Activated T-cell treated with anti-CD3 and anti-CD28 coated beads, Interleukin-2, amount 50 U/mL, for 24 hours (primary cell): ENCODE measurements at regions not wholly inside any gene's neighbourhood (a gene's known extent, or its start where the extent isn't known, plus 50 kb on each side); places are given as distances from the start of the nearest gene placed in this dataset.
"Not testable (repeated sequence)": the region's sequence is repeated elsewhere in the genome, so short reads cannot be mapped to it uniquely, and the experiment has no call there.

Source experiments
- DNase-seq: peaks from one replicate; pipeline ENCODE4 v3.0.0-alpha.2; 2020
- H3K27ac Mint-ChIP-seq: 2 replicates; pipeline ENCODE4 v1.8.0; 2020; ENCODE audit warnings: mild to moderate bottlenecking, mixed read lengths
- H3K27me3 Mint-ChIP-seq: 2 replicates; pipeline ENCODE4 v1.8.0; 2020; ENCODE audit warnings: mixed read lengths
- H3K36me3 Mint-ChIP-seq: 2 replicates; pipeline ENCODE4 v1.8.0; 2020; ENCODE audit warnings: low read depth, mixed read lengths
- H3K4me1 Mint-ChIP-seq: 2 replicates; pipeline ENCODE4 v1.8.0; 2020; ENCODE audit warnings: low read depth, mixed read lengths
- H3K4me3 Mint-ChIP-seq: 2 replicates; pipeline ENCODE4 v1.8.0; 2020; ENCODE audit warnings: mild to moderate bottlenecking, moderate library complexity, mixed read lengths
- H3K9me3 Mint-ChIP-seq: 2 replicates; pipeline ENCODE4 v1.8.0; 2020; ENCODE audit warnings: mixed read lengths

- no peak for DNase-seq
- Mint-ChIP-seq H3K27ac (no peak overlapping the region), H3K4me3 (no peak overlapping the region), H3K27me3 (no peaks in the 10 kb centered on the region), H3K36me3 (no peaks in the 10 kb centered on the region), H3K9me3 (no peaks in the 10 kb centered on the region), H3K4me1 (no peaks in the 10 kb centered on the region)
Observed at GRCh38 chr5:116862632-116863455, 288.2 kb upstream of the SEMA6A start.

- H3K27ac Mint-ChIP-seq, result no peak overlapping the region
- no peak overlapping the region for H3K4me3 Mint-ChIP-seq
- no peaks in the 10 kb centered on the region for H3K4me1 Mint-ChIP-seq
- H3K36me3 Mint-ChIP-seq, result no peaks in the 10 kb centered on the region
- no peaks in the 10 kb centered on the region for H3K9me3 Mint-ChIP-seq
- no peak for DNase-seq
- H3K27me3 Mint-ChIP-seq, result no peaks in the 10 kb centered on the region
Observed at GRCh38 chr5:116861666-116862065, 287.0 kb upstream of the SEMA6A start.

- no peaks in the 10 kb centered on the region for H3K4me1 Mint-ChIP-seq
- no peaks in the 10 kb centered on the region for H3K27me3 Mint-ChIP-seq
- H3K9me3 Mint-ChIP-seq, result no peaks in the 10 kb centered on the region
- no peak overlapping the region for H3K27ac Mint-ChIP-seq
- H3K36me3 Mint-ChIP-seq, result no peaks in the 10 kb centered on the region
- H3K4me3 Mint-ChIP-seq, result no peak overlapping the region
- DNase-seq, result no peak
Observed at GRCh38 chr5:116861097-116861496, 286.5 kb upstream of the SEMA6A start.

- H3K9me3 Mint-ChIP-seq, result no peaks in the 10 kb centered on the region
- DNase-seq, result no peak
- H3K36me3 Mint-ChIP-seq, result no peaks in the 10 kb centered on the region
- no peak overlapping the region for H3K4me3 Mint-ChIP-seq
- H3K27ac Mint-ChIP-seq, result no peak overlapping the region
- no peaks in the 10 kb centered on the region for H3K4me1 Mint-ChIP-seq
- H3K27me3 Mint-ChIP-seq, result no peaks in the 10 kb centered on the region
Observed at GRCh38 chr5:116859666-116860320, 285.2 kb upstream of the SEMA6A start.

GRCh38 chr5:116858705-116859333 is 284.2 kb upstream of the SEMA6A start:
- Mint-ChIP-seq H3K4me3 (no peak overlapping the region), H3K27me3 (no peaks in the 10 kb centered on the region), H3K36me3 (no peaks in the 10 kb centered on the region), H3K27ac (no peak overlapping the region), H3K9me3 (no peaks in the 10 kb centered on the region), H3K4me1 (no peaks in the 10 kb centered on the region)
- DNase-seq, result no peak

- H3K9me3 Mint-ChIP-seq, H3K4me1 Mint-ChIP-seq, H3K27ac Mint-ChIP-seq, H3K36me3 Mint-ChIP-seq, H3K4me3 Mint-ChIP-seq, DNase-seq, H3K27me3 Mint-ChIP-seq: not testable (repeated sequence)
Observed at GRCh38 chr5:116858020-116858419, 283.4 kb upstream of the SEMA6A start.

GRCh38 chr5:116856271-116856670 is 281.6 kb upstream of the SEMA6A start:
- H3K4me3 Mint-ChIP-seq, result no peak overlapping the region
- H3K4me1 Mint-ChIP-seq, result no peaks in the 10 kb centered on the region
- no peaks in the 10 kb centered on the region for H3K27me3 Mint-ChIP-seq
- H3K27ac Mint-ChIP-seq, result no peak overlapping the region
- no peaks in the 10 kb centered on the region for H3K36me3 Mint-ChIP-seq
- DNase-seq, result no peak
- no peaks in the 10 kb centered on the region for H3K9me3 Mint-ChIP-seq

- Mint-ChIP-seq H3K27ac (no peak overlapping the region), H3K9me3 (no peaks in the 10 kb centered on the region), H3K4me1 (no peaks in the 10 kb centered on the region), H3K27me3 (no peaks in the 10 kb centered on the region), H3K36me3 (no peaks in the 10 kb centered on the region), H3K4me3 (no peak overlapping the region)
- DNase-seq, result no peak
Observed at GRCh38 chr5:116853992-116854391, 279.4 kb upstream of the SEMA6A start.

- no peaks in the 10 kb centered on the region for H3K9me3 Mint-ChIP-seq
- no peaks in the 10 kb centered on the region for H3K4me1 Mint-ChIP-seq
- no peak for DNase-seq
- no peak overlapping the region for H3K4me3 Mint-ChIP-seq
- no peak overlapping the region for H3K27ac Mint-ChIP-seq
- no peaks in the 10 kb centered on the region for H3K27me3 Mint-ChIP-seq
- no peaks in the 10 kb centered on the region for H3K36me3 Mint-ChIP-seq
Observed at GRCh38 chr5:116848954-116849581, 274.4 kb upstream of the SEMA6A start.

GRCh38 chr5:116847960-116848359 is 273.3 kb upstream of the SEMA6A start:
- Mint-ChIP-seq H3K4me1 (no peaks in the 10 kb centered on the region), H3K36me3 (no peaks in the 10 kb centered on the region), H3K27ac (no peak overlapping the region), H3K9me3 (no peaks in the 10 kb centered on the region), H3K4me3 (no peak overlapping the region), H3K27me3 (no peaks in the 10 kb centered on the region)
- no peak for DNase-seq

GRCh38 chr5:116844015-116844414 is 269.4 kb upstream of the SEMA6A start:
- no peaks in the 10 kb centered on the region for H3K4me1 Mint-ChIP-seq
- H3K4me3 Mint-ChIP-seq, result no peak overlapping the region
- peaks cover 2% of the 10 kb centered on the region for H3K9me3 Mint-ChIP-seq
- DNase-seq, result no peak
- H3K36me3 Mint-ChIP-seq, result no peaks in the 10 kb centered on the region
- H3K27me3 Mint-ChIP-seq, result no peaks in the 10 kb centered on the region
- no peak overlapping the region for H3K27ac Mint-ChIP-seq

- Mint-ChIP-seq H3K27ac (no peak overlapping the region), H3K4me3 (no peak overlapping the region), H3K27me3 (no peaks in the 10 kb centered on the region), H3K4me1 (no peaks in the 10 kb centered on the region), H3K36me3 (no peaks in the 10 kb centered on the region), H3K9me3 (peaks cover 2% of the 10 kb centered on the region)
- DNase-seq, result no peak
Observed at GRCh38 chr5:116842514-116842961, 267.9 kb upstream of the SEMA6A start.

GRCh38 chr5:116841734-116842133 is 267.1 kb upstream of the SEMA6A start:
- H3K36me3 Mint-ChIP-seq, result no peaks in the 10 kb centered on the region
- no peaks in the 10 kb centered on the region for H3K4me1 Mint-ChIP-seq
- H3K4me3 Mint-ChIP-seq, result no peak overlapping the region
- DNase-seq, result no peak
- no peaks in the 10 kb centered on the region for H3K27me3 Mint-ChIP-seq
- H3K9me3 Mint-ChIP-seq, result peaks cover 2% of the 10 kb centered on the region
- no peak overlapping the region for H3K27ac Mint-ChIP-seq

- no peak for DNase-seq
- no peak overlapping the region for H3K4me3 Mint-ChIP-seq
- H3K27me3 Mint-ChIP-seq, result no peaks in the 10 kb centered on the region
- H3K4me1 Mint-ChIP-seq, result no peaks in the 10 kb centered on the region
- no peak overlapping the region for H3K27ac Mint-ChIP-seq
- H3K9me3 Mint-ChIP-seq, result peaks cover 2% of the 10 kb centered on the region
- no peaks in the 10 kb centered on the region for H3K36me3 Mint-ChIP-seq
Observed at GRCh38 chr5:116838011-116838536, 263.5 kb upstream of the SEMA6A start.
